T47D (cell line): ENCODE measurements at regions not wholly inside any gene's neighbourhood (a gene's known extent, or its start where the extent isn't known, plus 50 kb on each side); places are given as distances from the start of the nearest gene placed in this dataset.

Experiments
- DNase-seq, 2 experiments: peaks; one replicate each; pipeline versions ENCODE4 v3.0.0 to v3.0.0-alpha.2; 2011 to 2012; ENCODE audit warnings: low read depth in 1 of 2, low spot score in 1 of 2
- JUND ChIP-seq: IDR thresholded peaks from 2 replicates; pipeline ENCODE4 v1.6.1; 2012; ENCODE audit warnings: low read depth
- in situ Hi-C: cut with HindIII; loops from 2 replicates; pipeline ENCODE4 v1.10.0; 2016; ENCODE audit warnings: low sequenced_read_pairs, low pct_unique_long_range_greater_than_20kb

- TF ChIP-seq JUND: no peak
- in situ Hi-C loops: no loop called here
- no peak for DNase-seq
Observed at GRCh38 chr4:188854436-188854835, 715.2 kb downstream of the TRIML1 start.

DNA sequence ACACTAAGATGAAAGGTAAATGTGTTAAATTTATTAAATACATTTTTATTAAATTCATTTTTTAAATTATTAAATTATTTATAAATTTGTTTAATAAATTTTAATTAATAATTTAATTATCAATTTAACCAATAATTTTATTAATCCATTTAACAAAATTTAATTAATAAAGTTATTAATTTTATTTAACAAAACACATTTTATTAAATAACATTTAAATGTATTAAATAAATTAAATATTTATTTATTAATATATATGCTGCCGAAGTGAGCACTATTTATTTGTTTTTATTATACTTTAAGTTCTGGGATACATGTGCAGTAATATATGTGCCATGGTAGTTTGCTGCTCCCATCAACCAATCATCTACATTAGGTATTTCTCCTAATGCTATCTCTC, 719.5 kb downstream of the TRIML1 start:
- in situ Hi-C loops: no loop called here
- no peak for DNase-seq
- TF ChIP-seq JUND: no peak

DNA sequence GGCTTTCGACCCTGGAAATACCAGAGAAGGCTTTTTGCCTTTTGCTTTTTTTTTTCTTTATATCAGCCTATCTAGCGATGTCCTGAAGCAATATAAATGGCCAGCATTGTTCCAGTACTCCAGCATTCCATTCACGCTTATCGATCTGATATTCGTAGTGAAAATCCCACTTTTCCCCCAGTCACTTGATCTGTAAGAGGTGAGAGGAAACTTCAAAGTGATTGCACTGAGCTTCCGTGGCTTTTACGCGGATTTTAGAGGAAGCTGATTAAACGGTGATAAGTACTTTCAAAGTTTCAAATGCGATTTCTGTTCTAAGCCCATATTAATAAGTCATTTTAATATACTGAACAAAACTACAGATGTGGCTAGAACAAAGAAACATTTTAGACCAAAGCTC, 725.5 kb downstream of the TRIML1 start:
- no peak for DNase-seq
- TF ChIP-seq JUND: no peak
- in situ Hi-C loops: no loop called here

DNA sequence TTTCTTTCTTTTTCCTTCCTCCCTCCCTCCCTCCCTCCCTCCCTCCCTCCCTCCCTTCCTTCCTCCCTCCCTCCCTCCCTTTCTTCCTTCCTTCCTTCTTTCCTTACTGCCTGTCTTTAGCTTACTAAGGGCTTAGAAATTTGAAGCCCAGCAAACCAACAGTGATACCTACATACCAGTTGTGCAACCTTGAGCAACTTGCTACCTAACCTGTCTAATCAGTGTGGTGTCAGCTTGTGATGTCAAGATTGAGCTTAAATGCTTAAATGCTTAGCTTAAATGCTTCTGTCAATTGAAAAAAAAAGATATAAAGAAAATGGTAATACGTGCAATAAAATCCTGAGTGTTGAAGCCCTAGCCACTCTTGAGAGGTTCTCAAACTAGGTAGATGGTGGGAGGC, 728.6 kb downstream of the TRIML1 start:
- peak in 1 of 2 experiments; percentile 9 for DNase-seq
- in situ Hi-C loops: no loop called here
- no peak for TF ChIP-seq JUND

DNA sequence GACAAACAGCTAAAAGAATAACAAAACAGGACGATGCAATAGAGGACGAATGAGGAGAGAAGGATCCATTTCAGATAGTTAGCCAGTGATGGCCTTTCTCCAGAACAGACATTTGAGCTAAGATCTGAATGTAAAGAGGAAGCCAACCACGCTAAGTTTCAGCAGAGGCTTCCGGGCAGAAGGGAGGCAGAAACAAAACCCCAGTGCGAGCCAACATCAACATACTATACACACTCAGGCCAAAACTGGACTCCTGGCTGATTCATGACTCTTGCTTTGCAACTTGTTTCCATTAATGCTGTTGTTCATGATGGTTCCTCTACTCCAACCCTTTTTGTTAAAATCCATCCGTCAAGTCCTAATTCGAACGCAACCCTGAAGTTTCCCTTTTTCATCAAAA, 730.3 kb downstream of the TRIML1 start:
- DNase-seq: no peak
- in situ Hi-C loops: no loop called here
- no peak for TF ChIP-seq JUND

DNA sequence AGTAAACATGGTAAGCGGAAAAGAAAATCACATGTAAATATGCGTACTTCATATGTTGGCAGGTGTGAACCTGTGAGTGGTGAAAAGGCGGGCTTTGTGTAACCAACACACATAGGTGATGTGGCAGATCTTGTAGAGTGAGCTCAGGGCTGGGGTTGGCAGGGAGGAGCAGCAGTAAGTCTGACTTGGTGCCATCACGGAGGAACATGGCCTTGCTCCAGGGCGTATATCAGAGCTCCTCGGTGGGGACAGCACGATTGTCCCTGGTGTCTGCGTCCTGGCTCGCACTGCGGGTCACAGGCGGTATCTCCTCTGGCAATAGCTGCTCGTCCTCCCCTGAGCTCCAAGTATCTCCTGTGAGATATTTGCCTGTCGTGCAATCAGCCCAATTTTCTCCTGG, 733.6 kb downstream of the TRIML1 start:
- no peak for TF ChIP-seq JUND
- DNase-seq: no peak
- in situ Hi-C loops: no loop called here

GRCh38 chr4:188876881-188877280, 737.6 kb downstream of the TRIML1 start:
- in situ Hi-C loops: no loop called here
- DNase-seq: no peak

GRCh38 chr4:188879598-188879997, 740.4 kb downstream of the TRIML1 start:
- DNase-seq: no peak

More at GRCh38 chr4:188876881-188877280, 737.6 kb downstream of the TRIML1 start:
- TF ChIP-seq JUND: no peak

DNA sequence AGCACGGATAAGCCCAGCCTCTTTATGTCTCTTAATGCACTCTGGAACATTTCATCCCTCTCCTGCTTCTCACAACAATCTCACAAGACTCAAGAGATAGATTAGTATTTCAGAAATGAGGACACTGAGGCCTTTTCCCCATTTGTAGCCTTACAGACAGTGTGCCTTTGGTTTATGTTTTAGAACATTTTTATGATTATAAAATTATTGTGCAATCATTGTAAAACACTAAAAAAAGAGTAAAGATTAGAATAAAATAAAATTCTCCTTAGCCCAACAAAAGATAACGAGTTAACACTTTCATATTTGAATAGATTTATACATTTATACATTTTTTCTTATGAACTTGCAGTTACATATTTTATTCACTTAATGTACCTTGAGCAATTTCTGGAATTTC, 748.7 kb downstream of the TRIML1 start:
- in situ Hi-C loops: no loop called here
- no peak for TF ChIP-seq JUND

More at GRCh38 chr4:188879598-188879997, 740.4 kb downstream of the TRIML1 start:
- in situ Hi-C loops: no loop called here
- no peak for TF ChIP-seq JUND

GRCh38 chr4:188892837-188893236, 753.6 kb downstream of the TRIML1 start:
- no peak for DNase-seq
- in situ Hi-C loops: no loop called here
- no peak for TF ChIP-seq JUND

More for the DNA sequence above, 748.7 kb downstream of the TRIML1 start:
- DNase-seq: no peak

- DNase-seq: no peak
- in situ Hi-C loops: no loop called here
- TF ChIP-seq JUND: no peak
Observed at GRCh38 chr4:188903986-188904385, 764.7 kb downstream of the TRIML1 start.

DNA sequence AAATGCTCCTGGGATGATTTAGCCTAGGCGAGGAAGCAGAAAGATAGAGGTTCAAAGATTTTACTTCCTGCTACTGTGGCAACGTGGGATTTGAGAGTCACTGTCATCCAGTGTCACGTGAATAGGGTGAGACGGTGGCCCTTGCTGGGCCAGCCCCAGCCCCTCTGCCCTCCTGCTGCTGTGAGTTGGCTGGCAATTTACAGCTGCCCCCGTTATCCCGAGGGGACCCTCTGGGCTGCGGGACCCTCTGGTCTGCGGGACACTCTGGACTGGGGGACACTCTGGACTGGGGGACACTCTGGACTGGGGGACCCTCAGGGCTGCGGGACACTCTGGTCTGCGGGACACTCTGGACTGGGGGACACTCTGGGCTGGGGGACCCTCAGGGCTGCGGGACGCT, 765.4 kb downstream of the TRIML1 start:
- no peak for TF ChIP-seq JUND
- in situ Hi-C loops: no loop called here
- DNase-seq: no peak

GRCh38 chr4:188905248-188905647, 766.0 kb downstream of the TRIML1 start:
- in situ Hi-C loops: no loop called here
- no peak for DNase-seq
- no peak for TF ChIP-seq JUND

- in situ Hi-C loops: no loop called here
- no peak for DNase-seq
Observed at GRCh38 chr4:188911199-188911598, 772.0 kb downstream of the TRIML1 start.

More at GRCh38 chr4:188911199-188911598, 772.0 kb downstream of the TRIML1 start:
- no peak for TF ChIP-seq JUND
